Upper lobe of left lung (tissue), 4 donors: ENCODE measurements at regions not wholly inside any gene's neighbourhood (a gene's known extent, or its start where the extent isn't known, plus 50 kb on each side); places are given as distances from the start of the nearest gene placed in this dataset.

Experiments used
- CTCF ChIP-seq, 6 experiments: fragments of 450-650 bp in 4 of 6; fragments of 200-600 bp in 2 of 6; sonication (generic) in 2 of 6; IDR thresholded peaks; one replicate each; pipeline ENCODE4 v1.5.1; 2016 to 2019; ENCODE audit warnings: antibody characterized with exemption in 6 of 6
- EP300 ChIP-seq, 4 donors: sonication (generic); formaldehyde crosslinking; IDR thresholded peaks; one replicate each; pipeline ENCODE4 v1.5.1; 2017; ENCODE audit warnings: antibody characterized with exemption in 4 of 4, control low read depth in 2 of 4

- TF ChIP-seq CTCF (IDR thresholded peaks at IDR 0.05), result no peak
- no peak for TF ChIP-seq EP300 (IDR thresholded peaks at IDR 0.05)
These were observed 76.0 kb upstream of the CAPRIN2 start for GRCh38 chr12:30830751-30831150.
